CD14-positive monocyte (primary cell): ENCODE measurements at regions not wholly inside any gene's neighbourhood (a gene's known extent, or its start where the extent isn't known, plus 50 kb on each side); places are given as distances from the start of the nearest gene placed in this dataset.

Experiments used
- DNase-seq, 3 donors: peaks; one replicate each; pipeline ENCODE4 v3.0.0-alpha.2; 2011 to 2022
- H2AFZ ChIP-seq: 2 replicates; pipeline ENCODE4 v1.6.0; 2012; ENCODE audit warnings: mild to moderate bottlenecking, low read depth, low read length, inconsistent platforms; ENCODE audit not compliant: insufficient read depth, poor library complexity, severe bottlenecking
- H3K27ac ChIP-seq, 2 donors: 1 replicate in 1 of 2; 2 replicates in 1 of 2; pipeline ENCODE4 v1.5.1; 2012 to 2013; ENCODE audit warnings: low read length in 2 of 2, control low read depth in 1 of 2, inconsistent platforms in 1 of 2, low read depth in 1 of 2, mild to moderate bottlenecking in 1 of 2
- H3K27me3 ChIP-seq, 2 donors: one replicate each; pipeline versions ENCODE4 v1.6.0 to v1.6.1; 2011 to 2013; ENCODE audit warnings: low read length in 2 of 2; ENCODE audit not compliant: control insufficient read depth in 2 of 2, insufficient read depth in 2 of 2
- H3K36me3 ChIP-seq, 2 donors: replicated peaks in 1 of 2; 1 replicate in 1 of 2; 2 replicates in 1 of 2; pipeline versions ENCODE4 v1.5.1 to v1.6.1; 2012 to 2013; ENCODE audit warnings: low read length in 2 of 2, control low read depth in 1 of 2, inconsistent platforms in 1 of 2, mild to moderate bottlenecking in 1 of 2; ENCODE audit not compliant: insufficient read depth in 2 of 2, control insufficient read depth in 1 of 2
- H3K4me1 ChIP-seq, 2 donors: 1 replicate in 1 of 2; 2 replicates in 1 of 2; pipeline versions ENCODE4 v1.5.1 to v1.6.1; 2012 to 2013; ENCODE audit warnings: low read length in 2 of 2, control low read depth in 1 of 2, inconsistent platforms in 1 of 2, mild to moderate bottlenecking in 1 of 2, moderate library complexity in 1 of 2; ENCODE audit not compliant: insufficient read depth in 2 of 2, control insufficient read depth in 1 of 2
- H3K4me2 ChIP-seq: replicated peaks from 2 replicates; pipeline ENCODE3; 2012; ENCODE audit warnings: low read length, moderate library complexity, mild to moderate bottlenecking; ENCODE audit not compliant: poor library complexity, severe bottlenecking; ENCODE audit errors: extremely low read depth
- H3K4me3 ChIP-seq, 3 experiments: fragments of 200-600 bp in 1 of 3; sonication (generic) in 1 of 3; replicated peaks in 1 of 3; 1 replicate in 2 of 3; 2 replicates in 1 of 3; pipeline ENCODE4 v1.5.1; 2011 to 2013; ENCODE audit warnings: low read length in 3 of 3, mild to moderate bottlenecking in 3 of 3, control low read depth in 2 of 3, low read depth in 2 of 3, inconsistent platforms in 1 of 3, moderate library complexity in 1 of 3
- H3K79me2 ChIP-seq: 2 replicates; pipeline ENCODE4 v1.6.0; 2012; ENCODE audit warnings: mild to moderate bottlenecking, control low read depth, inconsistent platforms, low read length, moderate library complexity; ENCODE audit not compliant: insufficient read depth
- H3K9ac ChIP-seq: 2 replicates; pipeline ENCODE4 v1.6.0; 2017; ENCODE audit warnings: low read length, mild to moderate bottlenecking; ENCODE audit not compliant: insufficient read depth, poor library complexity, severe bottlenecking
- H3K9me3 ChIP-seq, 2 donors: replicated peaks in 1 of 2; 1 replicate in 1 of 2; 2 replicates in 1 of 2; pipeline versions ENCODE4 v1.5.1 to v1.6.1; 2012 to 2013; ENCODE audit warnings: low read length in 2 of 2, control low read depth in 1 of 2; ENCODE audit not compliant: control insufficient read depth in 1 of 2, insufficient read depth in 1 of 2
- H4K20me1 ChIP-seq: 2 replicates; pipeline ENCODE4 v1.6.0; 2012; ENCODE audit warnings: mild to moderate bottlenecking, low read length, control low read depth, moderate library complexity; ENCODE audit not compliant: insufficient read depth
- H3K27ac Mint-ChIP-seq, 7 donors: one replicate each; pipeline ENCODE4 v1.8.0; 2020; ENCODE audit warnings: mild to moderate bottlenecking in 7 of 7, mixed read lengths in 7 of 7, moderate library complexity in 6 of 7, inconsistent platforms in 2 of 7
- H3K27me3 Mint-ChIP-seq, 3 donors: one replicate each; pipeline ENCODE4 v1.8.0; 2021 to 2022; ENCODE audit warnings: low read depth in 3 of 3, mild to moderate bottlenecking in 3 of 3, mixed read lengths in 3 of 3, moderate library complexity in 3 of 3, inconsistent platforms in 1 of 3
- H3K36me3 Mint-ChIP-seq, 2 donors: one replicate each; pipeline ENCODE4 v1.8.0; 2020; ENCODE audit warnings: mixed read lengths in 2 of 2, inconsistent platforms in 1 of 2, mild to moderate bottlenecking in 1 of 2
- H3K4me1 Mint-ChIP-seq: one replicate; pipeline ENCODE4 v1.8.0; 2020; ENCODE audit warnings: mild to moderate bottlenecking, mixed read lengths
- H3K4me3 Mint-ChIP-seq, 2 donors: one replicate each; pipeline ENCODE4 v1.8.0; 2020; ENCODE audit warnings: mild to moderate bottlenecking in 2 of 2, mixed read lengths in 2 of 2, moderate library complexity in 1 of 2
- H3K9me3 Mint-ChIP-seq, 7 donors: one replicate each; pipeline ENCODE4 v1.8.0; 2020 to 2022; ENCODE audit warnings: mixed read lengths in 7 of 7, mild to moderate bottlenecking in 6 of 7, moderate library complexity in 6 of 7, inconsistent platforms in 2 of 7
- WGBS: methylation state at CpG from one replicate; pipeline ENCODE4 v1.1.5; 2013; ENCODE audit warnings: missing lambda C conversion rate; ENCODE audit not compliant: insufficient coverage; 5-methylcytosine and 5-hydroxymethylcytosine counted together
- intact Hi-C, 2 donors: fragments of 100-400 bp; cut with micrococcal nuclease; formaldehyde crosslinking; loops; one replicate each; pipeline versions ENCODE4 v1.15.0 to v1.15.1; 2023
- TF ChIP-seq, protein P1 (sequence below): fragments of 200-600 bp; IDR thresholded peaks from one replicate; pipeline ENCODE4 v1.8.0; 2022; ENCODE audit warnings: antibody characterized with exemption, mild to moderate bottlenecking

DNA sequence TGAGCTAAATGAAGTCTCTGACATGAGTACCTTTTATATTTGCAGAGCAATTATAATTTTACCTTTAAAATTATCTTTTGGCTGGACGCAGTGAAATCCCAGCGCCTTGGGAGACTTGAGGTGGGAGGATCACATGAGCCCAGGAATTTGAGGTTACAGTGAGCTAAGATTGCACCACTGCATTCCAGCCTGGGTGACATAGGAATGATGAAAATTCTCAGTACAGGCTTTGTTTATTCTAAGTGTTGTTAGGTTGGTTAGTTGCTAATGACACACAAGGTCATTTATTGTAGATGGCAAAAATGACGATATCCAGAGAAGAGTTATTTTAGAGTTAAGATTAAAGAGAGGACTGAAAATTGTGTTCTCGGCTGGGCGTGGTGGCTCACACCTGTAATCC lies 87.6 kb downstream of the XRCC2 start:
- Histone ChIP-seq H3K9me3 (no peaks in the 10 kb centered on the region), H3K4me3 (no peak overlapping the region), H3K9ac (no peak overlapping the region), H3K27me3 (no peaks in the 10 kb centered on the region), H3K36me3 (no peaks in the 10 kb centered on the region), H3K27ac (no peak overlapping the region), H3K79me2 (no peaks in the 10 kb centered on the region), H3K4me1 (no peaks in the 10 kb centered on the region), H4K20me1 (no peaks in the 10 kb centered on the region), H3K4me2 (no peak overlapping the region), H2AFZ (no peak overlapping the region)
- intact Hi-C loops = no loop called here
- Mint-ChIP-seq H3K4me3 (no peak overlapping the region), H3K27ac (no peak overlapping the region), H3K27me3 (peaks cover 1 to 5% (median 2%) of the 10 kb centered on the region in 3 donors), H3K4me1 (no peaks in the 10 kb centered on the region), H3K36me3 (no peaks in the 10 kb centered on the region), H3K9me3 (peaks cover 0 to 5% (median 0%) of the 10 kb centered on the region in 7 donors)
- no peak for DNase-seq
- TF ChIP-seq, protein P1, sequence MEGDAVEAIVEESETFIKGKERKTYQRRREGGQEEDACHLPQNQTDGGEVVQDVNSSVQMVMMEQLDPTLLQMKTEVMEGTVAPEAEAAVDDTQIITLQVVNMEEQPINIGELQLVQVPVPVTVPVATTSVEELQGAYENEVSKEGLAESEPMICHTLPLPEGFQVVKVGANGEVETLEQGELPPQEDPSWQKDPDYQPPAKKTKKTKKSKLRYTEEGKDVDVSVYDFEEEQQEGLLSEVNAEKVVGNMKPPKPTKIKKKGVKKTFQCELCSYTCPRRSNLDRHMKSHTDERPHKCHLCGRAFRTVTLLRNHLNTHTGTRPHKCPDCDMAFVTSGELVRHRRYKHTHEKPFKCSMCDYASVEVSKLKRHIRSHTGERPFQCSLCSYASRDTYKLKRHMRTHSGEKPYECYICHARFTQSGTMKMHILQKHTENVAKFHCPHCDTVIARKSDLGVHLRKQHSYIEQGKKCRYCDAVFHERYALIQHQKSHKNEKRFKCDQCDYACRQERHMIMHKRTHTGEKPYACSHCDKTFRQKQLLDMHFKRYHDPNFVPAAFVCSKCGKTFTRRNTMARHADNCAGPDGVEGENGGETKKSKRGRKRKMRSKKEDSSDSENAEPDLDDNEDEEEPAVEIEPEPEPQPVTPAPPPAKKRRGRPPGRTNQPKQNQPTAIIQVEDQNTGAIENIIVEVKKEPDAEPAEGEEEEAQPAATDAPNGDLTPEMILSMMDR = no peak
- no CpG with 5 or more reads among the region's 5 CpGs for WGBS

DNA sequence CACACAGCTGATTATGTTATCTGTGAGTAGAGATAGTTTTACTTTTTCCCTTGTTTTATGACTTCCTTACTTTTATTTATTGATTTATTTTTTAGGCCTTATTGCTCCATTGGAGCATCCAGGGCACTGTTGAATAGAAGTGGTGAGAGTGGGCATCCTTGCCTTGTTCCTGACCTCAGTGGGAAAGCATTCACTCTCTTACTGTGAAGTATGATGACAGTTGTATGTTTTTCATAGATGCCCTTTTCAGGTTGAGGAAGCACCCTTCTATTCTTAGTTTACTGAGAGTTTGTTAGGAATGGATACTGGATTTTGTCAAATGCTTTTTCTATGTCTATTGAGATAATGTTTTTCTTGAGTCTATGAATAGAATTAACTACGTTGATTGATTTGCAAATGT lies 88.6 kb downstream of the XRCC2 start:
- no peaks in the 10 kb centered on the region for H3K9me3 ChIP-seq
- DNase-seq = no peak
- Mint-ChIP-seq H3K4me1 (no peaks in the 10 kb centered on the region), H3K27me3 (peaks cover 2 to 4% (median 3%) of the 10 kb centered on the region in 3 donors), H3K36me3 (no peaks in the 10 kb centered on the region), H3K4me3 (no peak overlapping the region), H3K27ac (no peak overlapping the region), H3K9me3 (peaks cover 0 to 5% (median 0%) of the 10 kb centered on the region in 7 donors)
- H3K79me2 ChIP-seq = no peaks in the 10 kb centered on the region
- no CpG with 5 or more reads among the region's 1 CpG for WGBS
- H3K27me3 ChIP-seq = no peaks in the 10 kb centered on the region
- intact Hi-C loops = no loop called here
- H3K27ac ChIP-seq = no peak overlapping the region
- TF ChIP-seq, protein P1 = no peak
- H3K4me1 ChIP-seq = no peaks in the 10 kb centered on the region
- no peak overlapping the region for H3K4me2 ChIP-seq
- no peaks in the 10 kb centered on the region for H3K36me3 ChIP-seq
- H3K9ac ChIP-seq = no peak overlapping the region
- no peak overlapping the region for H3K4me3 ChIP-seq
- H4K20me1 ChIP-seq = no peaks in the 10 kb centered on the region
- H2AFZ ChIP-seq = no peak overlapping the region
